ENCODE measurements at regions not wholly inside any gene's neighbourhood (a gene's known extent, or its start where the extent isn't known, plus 50 kb on each side); places are given as distances from the start of the nearest gene placed in this dataset.

- TF ChIP-seq, protein P1, sequence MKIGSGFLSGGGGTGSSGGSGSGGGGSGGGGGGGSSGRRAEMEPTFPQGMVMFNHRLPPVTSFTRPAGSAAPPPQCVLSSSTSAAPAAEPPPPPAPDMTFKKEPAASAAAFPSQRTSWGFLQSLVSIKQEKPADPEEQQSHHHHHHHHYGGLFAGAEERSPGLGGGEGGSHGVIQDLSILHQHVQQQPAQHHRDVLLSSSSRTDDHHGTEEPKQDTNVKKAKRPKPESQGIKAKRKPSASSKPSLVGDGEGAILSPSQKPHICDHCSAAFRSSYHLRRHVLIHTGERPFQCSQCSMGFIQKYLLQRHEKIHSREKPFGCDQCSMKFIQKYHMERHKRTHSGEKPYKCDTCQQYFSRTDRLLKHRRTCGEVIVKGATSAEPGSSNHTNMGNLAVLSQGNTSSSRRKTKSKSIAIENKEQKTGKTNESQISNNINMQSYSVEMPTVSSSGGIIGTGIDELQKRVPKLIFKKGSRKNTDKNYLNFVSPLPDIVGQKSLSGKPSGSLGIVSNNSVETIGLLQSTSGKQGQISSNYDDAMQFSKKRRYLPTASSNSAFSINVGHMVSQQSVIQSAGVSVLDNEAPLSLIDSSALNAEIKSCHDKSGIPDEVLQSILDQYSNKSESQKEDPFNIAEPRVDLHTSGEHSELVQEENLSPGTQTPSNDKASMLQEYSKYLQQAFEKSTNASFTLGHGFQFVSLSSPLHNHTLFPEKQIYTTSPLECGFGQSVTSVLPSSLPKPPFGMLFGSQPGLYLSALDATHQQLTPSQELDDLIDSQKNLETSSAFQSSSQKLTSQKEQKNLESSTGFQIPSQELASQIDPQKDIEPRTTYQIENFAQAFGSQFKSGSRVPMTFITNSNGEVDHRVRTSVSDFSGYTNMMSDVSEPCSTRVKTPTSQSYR (CRISPR knock-in tag; IDR thresholded peaks at IDR 0.05; ENCODE audit: borderline replicate concordance) = no peak
- TF ChIP-seq MAFG (CRISPR knock-in tag; IDR thresholded peaks at IDR 0.05) (peak; percentile 95), RCOR2 (CRISPR knock-in tag; IDR thresholded peaks at IDR 0.05) (0 out of 2 replicates have a peak, but pooled peaks have one; percentile 55), CEBPG (CRISPR knock-in tag; IDR thresholded peaks at IDR 0.05) (peak; percentile 14; the same call in 1 of the 2 replicates), ARID3A (IDR thresholded peaks at IDR 0.05; ENCODE audit: low read depth, low read length) (peak; percentile 50; the same call in 1 of the 2 replicates), TEAD3 (CRISPR knock-in tag; optimal IDR thresholded peaks at IDR 0.05; ENCODE audit: borderline replicate concordance) (peak; percentile 60), MAX (IDR thresholded peaks at IDR 0.05) (0 out of 2 replicates have a peak, but pooled peaks have one; percentile 15), MED1 (CRISPR knock-in tag; IDR thresholded peaks at IDR 0.05) (peak; percentile 84), ATF1 (CRISPR knock-in tag; IDR thresholded peaks at IDR 0.05) (peak; percentile 22; the same call in 1 of the 2 replicates), TFE3 (CRISPR knock-in tag; IDR thresholded peaks at IDR 0.05) (peak; percentile 27; the same call in 1 of the 2 replicates), HOXA7 (CRISPR knock-in tag; IDR thresholded peaks at IDR 0.05) (no peak)
- TF ChIP-seq, protein P2, sequence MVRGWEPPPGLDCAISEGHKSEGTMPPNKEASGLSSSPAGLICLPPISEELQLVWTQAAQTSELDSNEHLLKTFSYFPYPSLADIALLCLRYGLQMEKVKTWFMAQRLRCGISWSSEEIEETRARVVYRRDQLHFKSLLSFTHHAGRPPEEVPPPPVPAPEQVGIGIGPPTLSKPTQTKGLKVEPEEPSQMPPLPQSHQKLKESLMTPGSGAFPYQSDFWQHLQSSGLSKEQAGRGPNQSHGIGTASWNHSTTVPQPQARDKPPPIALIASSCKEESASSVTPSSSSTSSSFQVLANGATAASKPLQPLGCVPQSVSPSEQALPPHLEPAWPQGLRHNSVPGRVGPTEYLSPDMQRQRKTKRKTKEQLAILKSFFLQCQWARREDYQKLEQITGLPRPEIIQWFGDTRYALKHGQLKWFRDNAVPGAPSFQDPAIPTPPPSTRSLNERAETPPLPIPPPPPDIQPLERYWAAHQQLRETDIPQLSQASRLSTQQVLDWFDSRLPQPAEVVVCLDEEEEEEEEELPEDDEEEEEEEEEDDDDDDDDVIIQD (CRISPR knock-in tag; IDR thresholded peaks at IDR 0.05; ENCODE audit: low read depth) = peak; percentile 67; the same call in 1 of the 2 replicates
- TF ChIP-seq, protein P3, sequence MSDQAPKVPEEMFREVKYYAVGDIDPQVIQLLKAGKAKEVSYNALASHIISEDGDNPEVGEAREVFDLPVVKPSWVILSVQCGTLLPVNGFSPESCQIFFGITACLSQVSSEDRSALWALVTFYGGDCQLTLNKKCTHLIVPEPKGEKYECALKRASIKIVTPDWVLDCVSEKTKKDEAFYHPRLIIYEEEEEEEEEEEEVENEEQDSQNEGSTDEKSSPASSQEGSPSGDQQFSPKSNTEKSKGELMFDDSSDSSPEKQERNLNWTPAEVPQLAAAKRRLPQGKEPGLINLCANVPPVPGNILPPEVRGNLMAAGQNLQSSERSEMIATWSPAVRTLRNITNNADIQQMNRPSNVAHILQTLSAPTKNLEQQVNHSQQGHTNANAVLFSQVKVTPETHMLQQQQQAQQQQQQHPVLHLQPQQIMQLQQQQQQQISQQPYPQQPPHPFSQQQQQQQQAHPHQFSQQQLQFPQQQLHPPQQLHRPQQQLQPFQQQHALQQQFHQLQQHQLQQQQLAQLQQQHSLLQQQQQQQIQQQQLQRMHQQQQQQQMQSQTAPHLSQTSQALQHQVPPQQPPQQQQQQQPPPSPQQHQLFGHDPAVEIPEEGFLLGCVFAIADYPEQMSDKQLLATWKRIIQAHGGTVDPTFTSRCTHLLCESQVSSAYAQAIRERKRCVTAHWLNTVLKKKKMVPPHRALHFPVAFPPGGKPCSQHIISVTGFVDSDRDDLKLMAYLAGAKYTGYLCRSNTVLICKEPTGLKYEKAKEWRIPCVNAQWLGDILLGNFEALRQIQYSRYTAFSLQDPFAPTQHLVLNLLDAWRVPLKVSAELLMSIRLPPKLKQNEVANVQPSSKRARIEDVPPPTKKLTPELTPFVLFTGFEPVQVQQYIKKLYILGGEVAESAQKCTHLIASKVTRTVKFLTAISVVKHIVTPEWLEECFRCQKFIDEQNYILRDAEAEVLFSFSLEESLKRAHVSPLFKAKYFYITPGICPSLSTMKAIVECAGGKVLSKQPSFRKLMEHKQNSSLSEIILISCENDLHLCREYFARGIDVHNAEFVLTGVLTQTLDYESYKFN (CRISPR knock-in tag; conservative IDR thresholded peaks at IDR 0.05) = peak; percentile 51; the same call in 1 of the 2 replicates
Measured at GRCh38 chr5:60492958-60493357, 207.0 kb downstream of the DEPDC1B start (continued).
